WTC11 (cell line): ENCODE measurements at regions not wholly inside any gene's neighbourhood (a gene's known extent, or its start where the extent isn't known, plus 50 kb on each side); places are given as distances from the start of the nearest gene placed in this dataset.

ENCODE experiments used
- ATF3 ChIP-seq: sonication (generic); formaldehyde crosslinking; conservative IDR thresholded peaks from 2 replicates; pipeline ENCODE4 v1.8.1; 2022; ENCODE audit warnings: mild to moderate bottlenecking, missing genetic modification reagents
- CDX4 ChIP-seq: fragments of 250-450 bp; sonication (Bioruptor Pico); IDR thresholded peaks from 2 replicates; pipeline ENCODE4 v1.9.0; 2021; ENCODE audit warnings: moderate library complexity, mild to moderate bottlenecking, inconsistent platforms, borderline replicate concordance
- CTCF ChIP-seq: fragments of 200-600 bp; IDR thresholded peaks from 2 replicates; pipeline ENCODE4 v1.8.0; 2022; ENCODE audit warnings: antibody characterized with exemption
- ESRRA ChIP-seq: sonication (generic); formaldehyde crosslinking; IDR thresholded peaks from 2 replicates; pipeline ENCODE4 v1.8.1; 2022; ENCODE audit warnings: mild to moderate bottlenecking, missing genetic modification reagents, borderline replicate concordance
- FOXK1 ChIP-seq: sonication (generic); formaldehyde crosslinking; IDR thresholded peaks from 2 replicates; pipeline ENCODE4 v1.8.0; 2022; ENCODE audit warnings: mild to moderate bottlenecking, moderate library complexity, missing genetic modification reagents
- HMGXB4 ChIP-seq: sonication (generic); formaldehyde crosslinking; IDR thresholded peaks from 2 replicates; pipeline ENCODE4 v1.8.1; 2023; ENCODE audit warnings: mild to moderate bottlenecking, moderate library complexity, missing genetic modification reagents
- IRF1 ChIP-seq: sonication (generic); formaldehyde crosslinking; IDR thresholded peaks from 2 replicates; pipeline ENCODE4 v1.8.0; 2023; ENCODE audit warnings: missing genetic modification reagents
- IRF2 ChIP-seq: sonication (generic); formaldehyde crosslinking; IDR thresholded peaks from 2 replicates; pipeline ENCODE4 v1.8.0; 2022; ENCODE audit warnings: low read depth, missing genetic modification reagents, borderline replicate concordance
- MAX ChIP-seq: sonication (generic); formaldehyde crosslinking; IDR thresholded peaks from 2 replicates; pipeline ENCODE4 v1.8.0; 2022; ENCODE audit warnings: mild to moderate bottlenecking, missing genetic modification reagents
- NR3C1 ChIP-seq: sonication (generic); formaldehyde crosslinking; conservative IDR thresholded peaks from 2 replicates; pipeline ENCODE4 v1.8.1; 2023; ENCODE audit warnings: low read depth, mild to moderate bottlenecking, missing genetic modification reagents
- TEAD1 ChIP-seq: sonication (generic); formaldehyde crosslinking; IDR thresholded peaks from 2 replicates; pipeline ENCODE4 v1.8.0; 2022; ENCODE audit warnings: mild to moderate bottlenecking, missing genetic modification reagents
- ZNF317 ChIP-seq: sonication (generic); formaldehyde crosslinking; IDR thresholded peaks from 2 replicates; pipeline ENCODE4 v1.8.1; 2023; ENCODE audit warnings: low read depth, mild to moderate bottlenecking, moderate library complexity, missing genetic modification reagents, borderline replicate concordance

- TF ChIP-seq CTCF (no peak), NR3C1 (CRISPR knock-in tag) (no peak), HMGXB4 (CRISPR knock-in tag) (no peak), MAX (CRISPR knock-in tag) (no peak), CDX4 (CRISPR knock-in tag) (no peak), FOXK1 (no peak), IRF1 (CRISPR knock-in tag) (no peak), TEAD1 (CRISPR knock-in tag) (no peak), IRF2 (CRISPR knock-in tag) (no peak), ZNF317 (CRISPR knock-in tag) (no peak), ATF3 (CRISPR knock-in tag) (no peak), ESRRA (CRISPR knock-in tag) (no peak)
Observed at GRCh38 chr15:53038655-53038941, 248.5 kb upstream of the ONECUT1 start.
